ENCODE measurements at regions not wholly inside any gene's neighbourhood (a gene's known extent, or its start where the extent isn't known, plus 50 kb on each side); places are given as distances from the start of the nearest gene placed in this dataset.

DNA sequence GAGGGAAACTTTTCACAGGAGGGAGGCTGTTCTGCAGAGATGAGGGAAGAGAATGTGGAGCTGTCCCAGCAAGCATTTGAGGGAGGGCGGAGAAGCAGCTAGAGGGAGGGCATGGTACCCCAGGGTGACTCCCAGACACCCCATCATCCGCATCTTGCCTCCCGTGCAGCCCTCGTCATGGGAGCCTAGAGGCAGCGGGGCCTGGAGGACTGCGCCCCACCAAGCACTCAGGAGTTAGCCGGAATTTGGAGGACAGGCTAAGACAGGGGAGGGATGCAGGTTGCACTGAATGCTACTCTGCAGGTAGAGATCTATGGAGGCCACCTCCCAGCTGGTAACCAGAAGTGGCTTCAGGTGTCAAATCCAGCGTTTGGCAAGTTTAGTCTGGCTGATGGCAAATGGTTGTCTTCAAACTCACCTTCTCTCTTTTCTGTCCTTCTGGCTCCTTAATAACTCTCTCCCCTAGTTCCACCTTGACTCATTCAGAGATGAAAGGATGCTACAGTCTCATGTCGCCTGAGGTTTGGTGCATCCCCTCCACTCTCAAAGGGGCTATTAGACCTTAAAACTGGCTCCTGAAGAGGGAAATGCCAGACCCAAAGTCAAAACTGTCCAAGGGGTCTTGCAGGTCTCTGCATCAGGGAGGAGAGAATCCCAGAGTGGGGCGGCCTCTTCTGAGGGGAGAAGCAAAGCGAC, 155.9 kb upstream of the TLE3 start (continued):
- TF ChIP-seq, protein P1, sequence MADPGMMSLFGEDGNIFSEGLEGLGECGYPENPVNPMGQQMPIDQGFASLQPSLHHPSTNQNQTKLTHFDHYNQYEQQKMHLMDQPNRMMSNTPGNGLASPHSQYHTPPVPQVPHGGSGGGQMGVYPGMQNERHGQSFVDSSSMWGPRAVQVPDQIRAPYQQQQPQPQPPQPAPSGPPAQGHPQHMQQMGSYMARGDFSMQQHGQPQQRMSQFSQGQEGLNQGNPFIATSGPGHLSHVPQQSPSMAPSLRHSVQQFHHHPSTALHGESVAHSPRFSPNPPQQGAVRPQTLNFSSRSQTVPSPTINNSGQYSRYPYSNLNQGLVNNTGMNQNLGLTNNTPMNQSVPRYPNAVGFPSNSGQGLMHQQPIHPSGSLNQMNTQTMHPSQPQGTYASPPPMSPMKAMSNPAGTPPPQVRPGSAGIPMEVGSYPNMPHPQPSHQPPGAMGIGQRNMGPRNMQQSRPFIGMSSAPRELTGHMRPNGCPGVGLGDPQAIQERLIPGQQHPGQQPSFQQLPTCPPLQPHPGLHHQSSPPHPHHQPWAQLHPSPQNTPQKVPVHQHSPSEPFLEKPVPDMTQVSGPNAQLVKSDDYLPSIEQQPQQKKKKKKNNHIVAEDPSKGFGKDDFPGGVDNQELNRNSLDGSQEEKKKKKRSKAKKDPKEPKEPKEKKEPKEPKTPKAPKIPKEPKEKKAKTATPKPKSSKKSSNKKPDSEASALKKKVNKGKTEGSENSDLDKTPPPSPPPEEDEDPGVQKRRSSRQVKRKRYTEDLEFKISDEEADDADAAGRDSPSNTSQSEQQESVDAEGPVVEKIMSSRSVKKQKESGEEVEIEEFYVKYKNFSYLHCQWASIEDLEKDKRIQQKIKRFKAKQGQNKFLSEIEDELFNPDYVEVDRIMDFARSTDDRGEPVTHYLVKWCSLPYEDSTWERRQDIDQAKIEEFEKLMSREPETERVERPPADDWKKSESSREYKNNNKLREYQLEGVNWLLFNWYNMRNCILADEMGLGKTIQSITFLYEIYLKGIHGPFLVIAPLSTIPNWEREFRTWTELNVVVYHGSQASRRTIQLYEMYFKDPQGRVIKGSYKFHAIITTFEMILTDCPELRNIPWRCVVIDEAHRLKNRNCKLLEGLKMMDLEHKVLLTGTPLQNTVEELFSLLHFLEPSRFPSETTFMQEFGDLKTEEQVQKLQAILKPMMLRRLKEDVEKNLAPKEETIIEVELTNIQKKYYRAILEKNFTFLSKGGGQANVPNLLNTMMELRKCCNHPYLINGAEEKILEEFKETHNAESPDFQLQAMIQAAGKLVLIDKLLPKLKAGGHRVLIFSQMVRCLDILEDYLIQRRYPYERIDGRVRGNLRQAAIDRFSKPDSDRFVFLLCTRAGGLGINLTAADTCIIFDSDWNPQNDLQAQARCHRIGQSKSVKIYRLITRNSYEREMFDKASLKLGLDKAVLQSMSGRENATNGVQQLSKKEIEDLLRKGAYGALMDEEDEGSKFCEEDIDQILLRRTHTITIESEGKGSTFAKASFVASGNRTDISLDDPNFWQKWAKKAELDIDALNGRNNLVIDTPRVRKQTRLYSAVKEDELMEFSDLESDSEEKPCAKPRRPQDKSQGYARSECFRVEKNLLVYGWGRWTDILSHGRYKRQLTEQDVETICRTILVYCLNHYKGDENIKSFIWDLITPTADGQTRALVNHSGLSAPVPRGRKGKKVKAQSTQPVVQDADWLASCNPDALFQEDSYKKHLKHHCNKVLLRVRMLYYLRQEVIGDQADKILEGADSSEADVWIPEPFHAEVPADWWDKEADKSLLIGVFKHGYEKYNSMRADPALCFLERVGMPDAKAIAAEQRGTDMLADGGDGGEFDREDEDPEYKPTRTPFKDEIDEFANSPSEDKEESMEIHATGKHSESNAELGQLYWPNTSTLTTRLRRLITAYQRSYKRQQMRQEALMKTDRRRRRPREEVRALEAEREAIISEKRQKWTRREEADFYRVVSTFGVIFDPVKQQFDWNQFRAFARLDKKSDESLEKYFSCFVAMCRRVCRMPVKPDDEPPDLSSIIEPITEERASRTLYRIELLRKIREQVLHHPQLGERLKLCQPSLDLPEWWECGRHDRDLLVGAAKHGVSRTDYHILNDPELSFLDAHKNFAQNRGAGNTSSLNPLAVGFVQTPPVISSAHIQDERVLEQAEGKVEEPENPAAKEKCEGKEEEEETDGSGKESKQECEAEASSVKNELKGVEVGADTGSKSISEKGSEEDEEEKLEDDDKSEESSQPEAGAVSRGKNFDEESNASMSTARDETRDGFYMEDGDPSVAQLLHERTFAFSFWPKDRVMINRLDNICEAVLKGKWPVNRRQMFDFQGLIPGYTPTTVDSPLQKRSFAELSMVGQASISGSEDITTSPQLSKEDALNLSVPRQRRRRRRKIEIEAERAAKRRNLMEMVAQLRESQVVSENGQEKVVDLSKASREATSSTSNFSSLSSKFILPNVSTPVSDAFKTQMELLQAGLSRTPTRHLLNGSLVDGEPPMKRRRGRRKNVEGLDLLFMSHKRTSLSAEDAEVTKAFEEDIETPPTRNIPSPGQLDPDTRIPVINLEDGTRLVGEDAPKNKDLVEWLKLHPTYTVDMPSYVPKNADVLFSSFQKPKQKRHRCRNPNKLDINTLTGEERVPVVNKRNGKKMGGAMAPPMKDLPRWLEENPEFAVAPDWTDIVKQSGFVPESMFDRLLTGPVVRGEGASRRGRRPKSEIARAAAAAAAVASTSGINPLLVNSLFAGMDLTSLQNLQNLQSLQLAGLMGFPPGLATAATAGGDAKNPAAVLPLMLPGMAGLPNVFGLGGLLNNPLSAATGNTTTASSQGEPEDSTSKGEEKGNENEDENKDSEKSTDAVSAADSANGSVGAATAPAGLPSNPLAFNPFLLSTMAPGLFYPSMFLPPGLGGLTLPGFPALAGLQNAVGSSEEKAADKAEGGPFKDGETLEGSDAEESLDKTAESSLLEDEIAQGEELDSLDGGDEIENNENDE (IDR thresholded peaks at IDR 0.05; ENCODE audit: insufficient replicate concordance, low read length), result no peak
- TF ChIP-seq NRF1 (IDR thresholded peaks at IDR 0.05; ENCODE audit: low read depth, low read length) (no peak), RAD21 (IDR thresholded peaks at IDR 0.05 in 1 of 2, conservative IDR thresholded peaks at IDR 0.05 in 1 of 2; ENCODE audit: low read depth in 2 of 2, low read length in 2 of 2) (no peak), SIRT6 (IDR thresholded peaks at IDR 0.05; ENCODE audit: low read length) (no peak), NANOG (IDR thresholded peaks at IDR 0.05; ENCODE audit: insufficient read depth, low read depth, low read length, poor library complexity, severe bottlenecking) (no peak), POLR2AphosphoS5 (IDR thresholded peaks at IDR 0.05; ENCODE audit: low read depth, low read length) (no peak), JUN (IDR thresholded peaks at IDR 0.05; ENCODE audit: low read depth, low read length) (no peak)

Measured in H1 (cell line).